Adrenal gland (tissue), 9 donors: ENCODE measurements at regions not wholly inside any gene's neighbourhood (a gene's known extent, or its start where the extent isn't known, plus 50 kb on each side); places are given as distances from the start of the nearest gene placed in this dataset.

Source experiments
- DNase-seq, 7 donors: peaks; one replicate each; pipeline ENCODE4 v3.0.0-alpha.2; 2019 to 2020
- H3K27ac ChIP-seq, 5 donors: fragments of 200-600 bp; sonication (generic) in 4 of 5; 1 replicate in 3 of 5; 2 replicates in 2 of 5; pipeline versions ENCODE4 v1.5.1 to v1.8.0; 2016 to 2020; ENCODE audit warnings: mild to moderate bottlenecking in 1 of 5
- H3K27me3 ChIP-seq: fragments of 200-600 bp; 2 replicates; pipeline ENCODE4 v1.8.0; 2021
- H3K36me3 ChIP-seq, 2 donors: fragments of 200-600 bp; replicated peaks in 1 of 2; 1 replicate in 1 of 2; 2 replicates in 1 of 2; pipeline versions ENCODE4 v1.5.1 to v1.8.0; 2018 to 2022
- H3K4me1 ChIP-seq, 2 donors: fragments of 200-600 bp; replicated peaks in 1 of 2; 1 replicate in 1 of 2; 2 replicates in 1 of 2; pipeline versions ENCODE4 v1.5.1 to v1.8.0; 2018 to 2021
- H3K4me3 ChIP-seq, 4 donors: fragments of 200-600 bp; sonication (generic) in 3 of 4; one replicate each; pipeline ENCODE4 v1.5.1; 2016 to 2018
- H3K9me3 ChIP-seq, 3 donors: fragments of 200-600 bp; sonication (generic) in 1 of 3; replicated peaks in 1 of 3; 1 replicate in 2 of 3; 2 replicates in 1 of 3; pipeline versions ENCODE4 v1.5.1 to v1.8.0; 2016 to 2021
- POLR2A ChIP-seq, 2 donors: fragments of 450-650 bp; IDR thresholded peaks; one replicate each; pipeline ENCODE4 v1.6.1; 2017; ENCODE audit warnings: antibody characterized with exemption in 2 of 2, mild to moderate bottlenecking in 2 of 2, moderate library complexity in 1 of 2
- WGBS, 4 donors: extraction: QIAGEN DNeasy Blood & Tissue Kit in 2 of 4; methylation state at CpG; one replicate each; pipeline versions ENCODE4 v1.1.5 to v1.1.7; 2013 to 2017; 5-methylcytosine and 5-hydroxymethylcytosine counted together
- intact Hi-C, 2 donors: fragments of 100-400 bp; cut with DNase I; formaldehyde crosslinking; loops; one replicate each; pipeline versions ENCODE4 v1.14.1 to v1.15.0; 2022 to 2023
- TF ChIP-seq, protein P1 (sequence below), 6 experiments: fragments of 450-650 bp in 4 of 6; fragments of 200-600 bp in 2 of 6; sonication (generic) in 1 of 6; IDR thresholded peaks; 1 replicate in 5 of 6; 2 replicates in 1 of 6; pipeline versions ENCODE4 v1.5.1 to v1.8.0; 2016 to 2021; ENCODE audit warnings: antibody characterized with exemption in 6 of 6, mild to moderate bottlenecking in 2 of 6, moderate library complexity in 1 of 6
- donor health status: healthy with polysubstance abuse.
- donor health status: Bipolar disorder and iron deficiency.
- donor health status: DM: yes; HTN: yes; CAD: no.
- donor health status: DM: no; HTN: no; CAD: no.
- donor health status: DM: no; HTN: no; CAD: no.

DNA sequence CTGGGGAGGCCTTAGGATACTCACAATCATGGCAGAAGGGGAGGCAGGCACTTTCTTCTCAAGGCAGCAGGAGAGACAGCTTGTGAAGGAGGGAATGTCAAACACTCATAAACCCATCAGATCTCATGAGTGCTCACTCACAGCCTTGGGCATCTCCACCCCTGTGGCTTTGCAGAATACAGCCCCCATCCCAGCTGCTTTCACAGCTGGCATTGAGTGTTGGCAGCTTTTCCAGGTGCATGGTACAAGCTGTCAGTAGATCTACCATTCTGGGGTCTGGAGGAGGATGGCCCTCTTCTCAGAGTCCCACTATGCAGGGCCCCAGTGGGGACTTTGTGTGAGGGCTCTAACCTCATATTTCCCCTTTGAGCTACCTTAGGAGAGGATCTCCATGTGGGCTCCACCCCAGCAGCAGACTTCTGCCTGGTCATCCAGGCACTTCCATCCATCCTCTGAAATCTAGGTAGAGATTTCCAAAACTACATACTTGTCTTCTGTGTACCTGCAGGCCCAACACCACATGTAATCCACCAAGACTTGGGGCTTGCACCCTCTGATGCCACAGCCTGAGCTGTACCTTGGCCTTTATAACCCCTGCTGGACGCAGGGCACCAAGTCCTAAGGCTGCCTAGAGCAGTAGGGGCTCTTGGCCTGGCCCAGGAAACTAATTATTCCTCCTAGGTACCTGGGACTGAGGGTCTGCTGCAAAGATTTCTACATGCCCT, 404.2 kb upstream of the EPHA6 start:
- DNase-seq = no peak
- no peaks in the 10 kb centered on the region for H3K4me1 ChIP-seq
- H3K4me3 ChIP-seq = no peak overlapping the region
- no peaks in the 10 kb centered on the region for H3K27me3 ChIP-seq
- WGBS, 4 donors = 29 to 57% (median 47%) methylated on average over 1 of the region's 1 CpG
- TF ChIP-seq POLR2A (IDR thresholded peaks at IDR 0.05) = no peak
- TF ChIP-seq, protein P1, sequence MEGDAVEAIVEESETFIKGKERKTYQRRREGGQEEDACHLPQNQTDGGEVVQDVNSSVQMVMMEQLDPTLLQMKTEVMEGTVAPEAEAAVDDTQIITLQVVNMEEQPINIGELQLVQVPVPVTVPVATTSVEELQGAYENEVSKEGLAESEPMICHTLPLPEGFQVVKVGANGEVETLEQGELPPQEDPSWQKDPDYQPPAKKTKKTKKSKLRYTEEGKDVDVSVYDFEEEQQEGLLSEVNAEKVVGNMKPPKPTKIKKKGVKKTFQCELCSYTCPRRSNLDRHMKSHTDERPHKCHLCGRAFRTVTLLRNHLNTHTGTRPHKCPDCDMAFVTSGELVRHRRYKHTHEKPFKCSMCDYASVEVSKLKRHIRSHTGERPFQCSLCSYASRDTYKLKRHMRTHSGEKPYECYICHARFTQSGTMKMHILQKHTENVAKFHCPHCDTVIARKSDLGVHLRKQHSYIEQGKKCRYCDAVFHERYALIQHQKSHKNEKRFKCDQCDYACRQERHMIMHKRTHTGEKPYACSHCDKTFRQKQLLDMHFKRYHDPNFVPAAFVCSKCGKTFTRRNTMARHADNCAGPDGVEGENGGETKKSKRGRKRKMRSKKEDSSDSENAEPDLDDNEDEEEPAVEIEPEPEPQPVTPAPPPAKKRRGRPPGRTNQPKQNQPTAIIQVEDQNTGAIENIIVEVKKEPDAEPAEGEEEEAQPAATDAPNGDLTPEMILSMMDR (IDR thresholded peaks at IDR 0.05) = no peak
- intact Hi-C loops = no loop called here
- no peaks in the 10 kb centered on the region for H3K36me3 ChIP-seq
- H3K9me3 ChIP-seq = no peaks in the 10 kb centered on the region
- H3K27ac ChIP-seq = no peak overlapping the region

GRCh38 chr3:96416549-96417255, 397.7 kb upstream of the EPHA6 start:
- TF ChIP-seq, protein P1 (IDR thresholded peaks at IDR 0.05) = no peak
- TF ChIP-seq POLR2A (IDR thresholded peaks at IDR 0.05) = no peak
- DNase-seq = no peak
- 78 to 91% (median 79%) methylated on average over 1 to 5 of the region's 5 CpGs; no CpG with 5 or more reads in 1 of the 4 donors for WGBS, 4 donors
- Histone ChIP-seq H3K36me3 (no peaks in the 10 kb centered on the region), H3K27me3 (no peaks in the 10 kb centered on the region), H3K4me3 (no peak overlapping the region), H3K27ac (no peak overlapping the region), H3K4me1 (no peaks in the 10 kb centered on the region), H3K9me3 (no peaks in the 10 kb centered on the region)
- intact Hi-C loops = no loop called here

DNA sequence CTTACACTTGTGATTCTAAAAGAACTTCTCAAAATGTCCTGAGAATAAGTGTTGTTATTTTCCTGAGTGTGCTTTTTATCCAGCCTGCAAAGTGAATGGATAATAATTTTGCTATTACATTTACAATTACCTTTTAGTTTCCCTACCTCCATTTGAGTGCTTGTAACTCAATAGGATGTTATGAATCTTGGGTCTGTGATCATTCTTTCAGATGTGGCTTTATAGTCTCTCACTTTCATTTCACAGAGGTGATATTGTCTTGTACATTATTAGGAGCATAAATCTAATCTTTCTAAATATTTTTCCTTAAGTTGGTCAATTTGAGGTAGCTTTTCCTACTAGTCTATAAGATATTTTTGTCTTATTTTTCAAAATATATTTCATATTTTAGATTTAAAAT, 386.3 kb upstream of the EPHA6 start:
- Histone ChIP-seq H3K27me3 (no peaks in the 10 kb centered on the region), H3K36me3 (no peaks in the 10 kb centered on the region), H3K4me3 (no peak overlapping the region), H3K4me1 (no peaks in the 10 kb centered on the region), H3K9me3 (no peaks in the 10 kb centered on the region), H3K27ac (no peak overlapping the region)
- no peak for DNase-seq
- intact Hi-C loops = no loop called here
- TF ChIP-seq POLR2A (IDR thresholded peaks at IDR 0.05) = no peak

DNA sequence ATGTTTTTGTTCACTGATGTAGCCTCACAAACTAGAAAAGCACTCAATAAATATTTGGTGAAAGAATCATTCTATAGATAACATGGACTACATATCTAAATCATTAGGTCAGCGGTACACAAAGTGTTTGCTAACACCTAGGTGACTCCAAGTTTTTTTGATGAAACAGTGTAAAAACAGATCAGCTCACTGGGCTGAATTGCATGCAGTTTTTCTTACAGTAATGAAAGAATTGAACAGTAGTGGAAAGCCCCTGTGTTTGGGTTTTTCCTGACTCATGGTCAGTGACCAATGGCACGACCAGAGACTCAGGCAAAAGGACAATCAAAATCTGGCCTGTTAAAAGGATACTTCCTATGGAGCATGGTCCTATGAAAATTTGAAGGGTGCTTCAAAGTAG, 384.3 kb upstream of the EPHA6 start:
- H3K27me3 ChIP-seq = no peaks in the 10 kb centered on the region
- no peak for DNase-seq
- TF ChIP-seq POLR2A (IDR thresholded peaks at IDR 0.05) = no peak
- TF ChIP-seq, protein P1 (IDR thresholded peaks at IDR 0.05) = no peak
- 64 to 85% (median 68%) methylated on average over 2 of the region's 2 CpGs for WGBS, 4 donors
- intact Hi-C loops = no loop called here
- no peaks in the 10 kb centered on the region for H3K36me3 ChIP-seq
- no peaks in the 10 kb centered on the region for H3K9me3 ChIP-seq
- H3K4me3 ChIP-seq = no peak overlapping the region
- H3K4me1 ChIP-seq = no peaks in the 10 kb centered on the region
- H3K27ac ChIP-seq = no peak overlapping the region
